K562 (cell line): ENCODE measurements at regions not wholly inside any gene's neighbourhood (a gene's known extent, or its start where the extent isn't known, plus 50 kb on each side); places are given as distances from the start of the nearest gene placed in this dataset.

Experiments
- ATAC-seq: fragments of 200-7000 bp; cut with Tn5 transposase; 3 replicates; pipeline ENCODE4 v1.9.1; 2020; ENCODE audit warnings: moderate library complexity
- BruUV-seq: library from RNA; stranded (reverse); fragments of 400-500 nt; replicated peaks from 2 replicates; lab custom pipeline; 2021; lab: Mats Ljungman, UMichigan
- CTCF ChIA-PET: fragments of 300-600 bp; formaldehyde crosslinking; extraction: SDS; loops from one replicate; lab custom pipeline; 2021; ENCODE audit warnings: low intra/inter-chr PET ratio; lab: Yijun Ruan, JAX
- POLR2A ChIA-PET: fragments of 300-600, 350-650 bp; sonication (Branson Sonifier 250); formaldehyde crosslinking; extraction: SDS; loops from one replicate; lab custom pipeline; 2021; ENCODE audit warnings: antibody characterized with exemption, inconsistent platforms; lab: Yijun Ruan, JAX
- DNase-seq, 4 experiments: peaks; one replicate each; pipeline versions ENCODE4 v3.0.0 to v3.0.0-alpha.2; 2011 to 2018; ENCODE audit warnings: low spot score in 3 of 4, mixed read lengths in 3 of 4; ENCODE audit errors: extremely low read depth in 1 of 4
- FAIRE-seq: peaks from 2 replicates; lab custom pipeline; 2011; peaks lifted over from hg19 to GRCh38; lab: Jason Lieb, UNC
- H2AFZ ChIP-seq: 2 replicates; pipeline ENCODE4 v1.6.0; 2011; ENCODE audit warnings: low read depth, low read length, control low read depth, inconsistent platforms
- H3K27ac ChIP-seq: fragments of 200-600 bp; 3 replicates; pipeline ENCODE4 v1.8.0; 2011; ENCODE audit warnings: low read depth, mild to moderate bottlenecking, control low read depth, inconsistent platforms, low read length, moderate library complexity, mixed read lengths; ENCODE audit errors: extremely low read depth
- H3K27me3 ChIP-seq, 2 experiments: fragments of 300-600 bp in 1 of 2; 2 replicates in 1 of 2; 3 replicates in 1 of 2; pipeline versions ENCODE4 v1.6.0 to v1.8.0; 2011; ENCODE audit warnings: inconsistent platforms in 2 of 2, low read length in 2 of 2, mild to moderate bottlenecking in 1 of 2, mixed read lengths in 1 of 2, moderate library complexity in 1 of 2; ENCODE audit not compliant: control insufficient read depth in 2 of 2, insufficient read depth in 2 of 2
- H3K36me3 ChIP-seq: fragments of 300-600 bp; 3 replicates; pipeline ENCODE4 v1.8.0; 2011; ENCODE audit warnings: mild to moderate bottlenecking, low read length, inconsistent platforms; ENCODE audit not compliant: control insufficient read depth, insufficient read depth
- H3K4me1 ChIP-seq, 2 experiments: fragments of 200-600 bp in 1 of 2; replicated peaks in 1 of 2; 2 replicates in 1 of 2; 3 replicates in 1 of 2; pipeline versions ENCODE4 v1.5.1 to v1.8.0; 2011; ENCODE audit warnings: inconsistent platforms in 2 of 2, low read length in 2 of 2, mild to moderate bottlenecking in 1 of 2, mixed read lengths in 1 of 2, moderate library complexity in 1 of 2; ENCODE audit not compliant: control insufficient read depth in 2 of 2, insufficient read depth in 2 of 2
- H3K4me2 ChIP-seq: 2 replicates; pipeline ENCODE4 v1.6.1; 2011; ENCODE audit warnings: low read length, control low read depth, inconsistent platforms, mixed read lengths; ENCODE audit not compliant: insufficient read depth
- H3K4me3 ChIP-seq: fragments of 200-600 bp; sonication (generic), shearing (Covaris generic); 2 replicates; pipeline ENCODE4 v1.5.1; 2016; ENCODE audit warnings: control low read depth, inconsistent platforms
- H3K79me2 ChIP-seq: fragments of 200-600 bp; 3 replicates; pipeline ENCODE4 v1.8.0; 2011; ENCODE audit warnings: low read length, inconsistent platforms; ENCODE audit not compliant: control insufficient read depth, insufficient read depth
- H3K9ac ChIP-seq, 2 experiments: 2 replicates each; pipeline versions ENCODE4 v1.6.0 to v1.6.1; 2011; ENCODE audit warnings: low read depth in 2 of 2, low read length in 2 of 2, control low read depth in 1 of 2, inconsistent platforms in 1 of 2, mild to moderate bottlenecking in 1 of 2, mixed read lengths in 1 of 2; ENCODE audit not compliant: insufficient read depth in 1 of 2
- H3K9me1 ChIP-seq: one replicate; pipeline ENCODE4 v1.6.0; 2011; ENCODE audit warnings: inconsistent platforms, mild to moderate bottlenecking, low read length, moderate library complexity; ENCODE audit not compliant: control insufficient read depth, insufficient read depth
- H3K9me3 ChIP-seq: replicated peaks from 2 replicates; pipeline ENCODE4 v1.5.1; 2011; ENCODE audit warnings: low read depth, low read length, inconsistent platforms; ENCODE audit not compliant: control insufficient read depth, insufficient read depth
- H4K20me1 ChIP-seq: replicated peaks from 2 replicates; pipeline ENCODE4 v1.6.1; 2011; ENCODE audit warnings: low read length, inconsistent platforms, mixed read lengths; ENCODE audit not compliant: control insufficient read depth, insufficient read depth
- CSDE1 ChIP-seq, 2 experiments: fragments of 450-650 bp; IDR thresholded peaks; 2 replicates each; pipeline ENCODE4 v1.6.1; 2016; ENCODE audit warnings: mild to moderate bottlenecking in 1 of 2
- ESRRA ChIP-seq: fragments of 450-650 bp; IDR thresholded peaks from 2 replicates; pipeline ENCODE4 v1.6.1; 2014; ENCODE audit warnings: low read depth, mild to moderate bottlenecking, moderate library complexity, borderline replicate concordance
- GABPA ChIP-seq: fragments of 200-800 bp; sonication (Bioruptor generic); conservative IDR thresholded peaks from 2 replicates; pipeline ENCODE4 v1.6.1; 2016; ENCODE audit warnings: low read depth, missing genetic modification characterization, missing compliant biosample characterization
- IRF9 ChIP-seq: fragments of 450-650 bp; IDR thresholded peaks from 2 replicates; pipeline ENCODE4 v1.6.1; 2016; ENCODE audit warnings: missing biosample characterization, missing genetic modification characterization
- KLF10 ChIP-seq: fragments of 250-450 bp; sonication (Bioruptor Pico); IDR thresholded peaks from 2 replicates; pipeline ENCODE4 v1.6.1; 2021; ENCODE audit warnings: matching md5 sums
- MAFK ChIP-seq: IDR thresholded peaks from 2 replicates; pipeline ENCODE4 v1.6.1; 2011; ENCODE audit warnings: low read length, improper control_type of control experiment
- MYC ChIP-seq, 2 experiments: fragments of 250-450 bp in 1 of 2; sonication (Bioruptor Pico) in 1 of 2; IDR thresholded peaks; 2 replicates each; pipeline versions ENCODE4 v1.5.1 to v1.6.1; 2012 to 2021; ENCODE audit warnings: low read depth in 2 of 2, borderline replicate concordance in 1 of 2, improper control_type of control experiment in 1 of 2, low read length in 1 of 2, mild to moderate bottlenecking in 1 of 2, moderate library complexity in 1 of 2
- OTX1 ChIP-seq: fragments of 450-650 bp; formaldehyde crosslinking; IDR thresholded peaks from 2 replicates; pipeline ENCODE4 v1.4.0; 2022; ENCODE audit warnings: mild to moderate bottlenecking
- SAFB2 ChIP-seq: fragments of 200-400 bp; formaldehyde crosslinking; IDR thresholded peaks from 2 replicates; pipeline ENCODE4 v1.6.1; 2018; ENCODE audit warnings: borderline replicate concordance, low read length, low read depth, moderate library complexity; ENCODE audit not compliant: severe bottlenecking
- SAP30 ChIP-seq: fragments of 200-600 bp; sonication (generic); IDR thresholded peaks from 2 replicates; pipeline ENCODE4 v1.6.1; 2012; ENCODE audit warnings: borderline replicate concordance, low read depth, mild to moderate bottlenecking, moderate library complexity, low read length, control low read depth, inconsistent platforms; ENCODE audit not compliant: insufficient read depth, poor library complexity, severe bottlenecking
- SMAD1 ChIP-seq: fragments of 150-350 bp; IDR thresholded peaks from 2 replicates; pipeline ENCODE4 v1.6.1; 2014; ENCODE audit warnings: low read length, low read depth; ENCODE audit not compliant: partially characterized antibody
- SP2 ChIP-seq: IDR thresholded peaks from 2 replicates; pipeline ENCODE4 v1.6.1; 2011; ENCODE audit warnings: mild to moderate bottlenecking, low read depth, low read length, moderate library complexity; ENCODE audit not compliant: poor library complexity, severe bottlenecking; ENCODE audit errors: extremely low read depth
- ZNF175 ChIP-seq: fragments of 200-800 bp; sonication (Bioruptor generic); IDR thresholded peaks from 2 replicates; pipeline ENCODE4 v1.6.1; 2016; ENCODE audit warnings: low read depth, mild to moderate bottlenecking, missing genetic modification characterization, missing compliant biosample characterization
- ZNF274 ChIP-seq: IDR thresholded peaks from 2 replicates; pipeline ENCODE4 v1.6.1; 2011; ENCODE audit warnings: low read depth, mild to moderate bottlenecking, low read length, moderate library complexity, borderline replicate concordance
- ZNF277 ChIP-seq: fragments of 250-450 bp; sonication (Bioruptor Pico); IDR thresholded peaks from 2 replicates; pipeline ENCODE4 v1.8.0; 2022; ENCODE audit warnings: inconsistent platforms, mild to moderate bottlenecking, moderate library complexity, borderline replicate concordance
- ZNF507 ChIP-seq: conservative IDR thresholded peaks from 2 replicates; pipeline ENCODE4 v1.6.1; 2017; ENCODE audit warnings: missing genetic modification characterization, missing compliant biosample characterization
- ZNF740 ChIP-seq, 3 experiments: fragments of 200-800 bp in 1 of 3; sonication (Bioruptor generic) in 1 of 3; sonication (generic) in 1 of 3; formaldehyde crosslinking in 1 of 3; IDR thresholded peaks; 2 replicates each; pipeline versions ENCODE4 v1.6.1 to v1.8.0; 2016 to 2022; ENCODE audit warnings: mild to moderate bottlenecking in 2 of 3, missing compliant biosample characterization in 2 of 3, missing genetic modification characterization in 2 of 3, missing genetic modification reagents in 1 of 3
- WGBS: fragments of 100-300 bp; shearing (Covaris generic); methylation state at CpG from one replicate; pipeline ENCODE4 v1.1.6; 2016; ENCODE audit warnings: low coverage, mixed read lengths; ENCODE audit not compliant: insufficient coverage; ENCODE audit errors: missing lambda C conversion rate; 5-methylcytosine and 5-hydroxymethylcytosine counted together
- in situ Hi-C: fragments of 300-500 bp; cut with MboI; formaldehyde crosslinking; loops from 4 replicates; pipeline ENCODE4 v1.15.0; 2018; ENCODE audit warnings: inconsistent platforms, mixed read lengths
- intact Hi-C: fragments of 100-400 bp; cut with micrococcal nuclease; formaldehyde crosslinking; loops from 2 replicates; pipeline ENCODE4 v1.14.2; 2022

- no peak for TF ChIP-seq ZNF740 (CRISPR knock-in tag; IDR thresholded peaks at IDR 0.05)
- no peak for TF ChIP-seq ZNF740 (tag; IDR thresholded peaks at IDR 0.05)
- TF ChIP-seq ESRRA: no peak
- TF ChIP-seq OTX1: no peak
These were observed 174.6 kb upstream of the ZNF608 start (continued) for GRCh38 chr5:124920909-124921666.

GRCh38 chr5:124921694-124922093, 175.3 kb upstream of the ZNF608 start:
- 32% methylated on average over 4 of the region's 4 CpGs for WGBS
- ChIA-PET POLR2A (no interaction called here), CTCF (no interaction called here)
- Histone ChIP-seq H3K79me2 (no peaks in the 10 kb centered on the region), H3K9ac (no peak overlapping the region), H3K9me3 (no peaks in the 10 kb centered on the region), H3K9me1 (no peaks in the 10 kb centered on the region), H3K27ac (no peak overlapping the region), H3K4me3 (no peak overlapping the region), H3K4me1 (no peaks in the 10 kb centered on the region), H4K20me1 (no peaks in the 10 kb centered on the region), H3K36me3 (no peaks in the 10 kb centered on the region), H2AFZ (no peak overlapping the region), H3K4me2 (no peak overlapping the region), H3K27me3 (no peaks in the 10 kb centered on the region)
- no TSS peak for BruUV-seq
- no peak for DNase-seq
- intact Hi-C loops: no loop called here
- no peak for ATAC-seq
- FAIRE-seq: no peak
- in situ Hi-C loops: no loop called here
- TF ChIP-seq ZNF507 (tag) (no peak), ZNF274 (no peak), SAP30 (no peak), CSDE1 (IDR thresholded peaks at IDR 0.05) (no peak), SP2 (no peak), IRF9 (tag) (no peak), ZNF277 (no peak), MAFK (no peak), SMAD1 (no peak), SAFB2 (no peak), KLF10 (no peak), MYC (IDR thresholded peaks at IDR 0.05; ENCODE audit: low read depth, low read length) (no peak), MYC (CRISPR knock-in tag; IDR thresholded peaks at IDR 0.05; ENCODE audit: borderline replicate concordance, low read depth) (no peak), ZNF175 (CRISPR knock-in tag) (no peak), GABPA (no peak)
